ENCODE measurements at regions not wholly inside any gene's neighbourhood (a gene's known extent, or its start where the extent isn't known, plus 50 kb on each side); places are given as distances from the start of the nearest gene placed in this dataset.

DNA sequence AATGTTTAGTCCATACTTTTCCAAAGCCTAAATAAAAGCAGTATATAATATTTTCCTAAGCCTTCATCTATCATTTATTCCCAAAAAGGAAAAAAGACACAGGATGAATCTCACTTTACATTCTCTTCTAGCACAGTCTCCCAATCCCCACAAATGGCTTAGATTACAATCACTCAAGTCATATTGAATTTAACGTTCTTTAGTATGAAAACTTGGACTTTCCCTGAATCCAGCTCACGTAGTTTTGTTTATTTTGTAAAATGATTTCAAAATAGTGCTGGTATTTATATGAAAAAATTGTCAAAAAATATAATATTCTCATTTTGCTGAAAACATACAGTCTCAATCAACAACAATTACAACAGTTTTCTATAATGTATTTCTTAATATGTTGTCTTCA is 137.7 kb upstream of the CCDC150 start:
- TF ChIP-seq, protein P1, sequence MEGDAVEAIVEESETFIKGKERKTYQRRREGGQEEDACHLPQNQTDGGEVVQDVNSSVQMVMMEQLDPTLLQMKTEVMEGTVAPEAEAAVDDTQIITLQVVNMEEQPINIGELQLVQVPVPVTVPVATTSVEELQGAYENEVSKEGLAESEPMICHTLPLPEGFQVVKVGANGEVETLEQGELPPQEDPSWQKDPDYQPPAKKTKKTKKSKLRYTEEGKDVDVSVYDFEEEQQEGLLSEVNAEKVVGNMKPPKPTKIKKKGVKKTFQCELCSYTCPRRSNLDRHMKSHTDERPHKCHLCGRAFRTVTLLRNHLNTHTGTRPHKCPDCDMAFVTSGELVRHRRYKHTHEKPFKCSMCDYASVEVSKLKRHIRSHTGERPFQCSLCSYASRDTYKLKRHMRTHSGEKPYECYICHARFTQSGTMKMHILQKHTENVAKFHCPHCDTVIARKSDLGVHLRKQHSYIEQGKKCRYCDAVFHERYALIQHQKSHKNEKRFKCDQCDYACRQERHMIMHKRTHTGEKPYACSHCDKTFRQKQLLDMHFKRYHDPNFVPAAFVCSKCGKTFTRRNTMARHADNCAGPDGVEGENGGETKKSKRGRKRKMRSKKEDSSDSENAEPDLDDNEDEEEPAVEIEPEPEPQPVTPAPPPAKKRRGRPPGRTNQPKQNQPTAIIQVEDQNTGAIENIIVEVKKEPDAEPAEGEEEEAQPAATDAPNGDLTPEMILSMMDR (IDR thresholded peaks at IDR 0.05; ENCODE audit: poor library complexity) = no peak
- TF ChIP-seq EZH2 (IDR thresholded peaks at IDR 0.05; ENCODE audit: borderline replicate concordance) = no peak

Data from hepatocyte (in vitro differentiated cells).